ENCODE measurements at regions not wholly inside any gene's neighbourhood (a gene's known extent, or its start where the extent isn't known, plus 50 kb on each side); places are given as distances from the start of the nearest gene placed in this dataset.

- no peak for FAIRE-seq
- no peaks in the 10 kb centered on the region for H3K4me1 ChIP-seq (ENCODE audit: control insufficient read depth, extremely low read depth, insufficient read depth, low read length)
- dilution Hi-C loops (cut with MboI; ENCODE audit: extremely low pct_ligation_motif_present, low sequenced_read_pairs), result no loop called here
- TF ChIP-seq JUN (IDR thresholded peaks at IDR 0.05; ENCODE audit: borderline replicate concordance, insufficient read depth, insufficient read length, low read depth) (no peak), GATA2 (IDR thresholded peaks at IDR 0.05; ENCODE audit: insufficient read depth, insufficient read length, low read depth, low read length) (no peak), CTCF (IDR thresholded peaks at IDR 0.05; ENCODE audit: extremely low read depth in 1 of 2, insufficient read depth in 1 of 2, low read depth in 1 of 2, low read length in 2 of 2) (no peak), POLR2AphosphoS5 (IDR thresholded peaks at IDR 0.05; ENCODE audit: insufficient read depth, low read depth, low read length) (no peak), FOS (IDR thresholded peaks at IDR 0.05; ENCODE audit: borderline replicate concordance, insufficient read depth, low read length) (no peak), EZH2 (IDR thresholded peaks at IDR 0.05; ENCODE audit: borderline replicate concordance, low read depth, low read length, severe bottlenecking) (no peak), MYC (IDR thresholded peaks at IDR 0.05; ENCODE audit: low read depth, low read length) (no peak), POLR2A (IDR thresholded peaks at IDR 0.05; ENCODE audit: low read depth, low read length) (no peak)
- no peaks in the 10 kb centered on the region for H3K27me3 ChIP-seq (ENCODE audit: control insufficient read depth in 2 of 2, insufficient read depth in 2 of 2, low read length in 2 of 2)
- no peak overlapping the region for H3K9ac ChIP-seq (replicated peaks; ENCODE audit: extremely low read depth, insufficient read depth, low read length)
- intact Hi-C loops (cut with micrococcal nuclease), result no loop called here
- BruUV-seq (replicated peaks), result no TSS peak
- H3K9me1 ChIP-seq (replicated peaks; ENCODE audit: control insufficient read depth, extremely low read depth, insufficient read depth, low read length), result no peaks in the 10 kb centered on the region
- no peak overlapping the region for H3K4me2 ChIP-seq (ENCODE audit: insufficient read depth, low read length)
- no peak overlapping the region for H3K27ac ChIP-seq (ENCODE audit: insufficient read depth, low read depth, low read length)
- no peak overlapping the region for H3K4me3 ChIP-seq (replicated peaks in 1 of 3; ENCODE audit: insufficient read depth in 1 of 3, low read depth in 1 of 3, low read length in 3 of 3)
- CTCF ChIA-PET, result interaction anchor here (1.3 kb wide), 1 partner anchor 11 kb away, joined by 3 read pairs; no protein-coding TSS in a partner anchor
- POLR2A ChIA-PET, result no interaction called here
- no peaks in the 10 kb centered on the region for H3K79me2 ChIP-seq (ENCODE audit: control insufficient read depth, insufficient read depth, low read length)
- DNase-seq (ENCODE audit: low read depth, low spot score), result no peak
- H2AFZ ChIP-seq (ENCODE audit: low read depth, low read length), result no peak overlapping the region
- H4K20me1 ChIP-seq (replicated peaks; ENCODE audit: control insufficient read depth, extremely low read depth, insufficient read depth, low read length), result no peaks in the 10 kb centered on the region
- H3K36me3 ChIP-seq (ENCODE audit: control insufficient read depth in 2 of 2, extremely low read depth in 1 of 2, insufficient read depth in 2 of 2, low read length in 2 of 2), result no peaks in the 10 kb centered on the region
- H3K9me3 ChIP-seq (replicated peaks; ENCODE audit: control insufficient read depth, insufficient read depth, low read length), result no peaks in the 10 kb centered on the region
Measured at GRCh38 chr1:220966881-220967611, 87.8 kb downstream of the HLX start.
